Neural crest cell (in vitro differentiated cells): ENCODE measurements at regions not wholly inside any gene's neighbourhood (a gene's known extent, or its start where the extent isn't known, plus 50 kb on each side); places are given as distances from the start of the nearest gene placed in this dataset.
A peak's percentile ranks its signal among the peaks of the same experiment; 100 is the strongest.

Experiments used
- DNase-seq: peaks from one replicate; pipeline ENCODE4 v3.0.0; 2021; ENCODE audit warnings: low read depth, mixed read lengths, low spot score
- H3K27ac Mint-ChIP-seq: one replicate; pipeline ENCODE4 v1.8.0; 2021; ENCODE audit warnings: mild to moderate bottlenecking, mixed read lengths; ENCODE audit not compliant: unreplicated experiment
- H3K27me3 Mint-ChIP-seq: 2 replicates; pipeline ENCODE4 v1.8.0; 2021; ENCODE audit warnings: low read depth, mild to moderate bottlenecking, mixed read lengths
- H3K36me3 Mint-ChIP-seq: 2 replicates; pipeline ENCODE4 v1.8.0; 2021; ENCODE audit warnings: low read depth, mild to moderate bottlenecking, mixed read lengths
- H3K4me1 Mint-ChIP-seq: 2 replicates; pipeline ENCODE4 v1.8.0; 2021; ENCODE audit warnings: mixed read lengths
- H3K4me3 Mint-ChIP-seq: one replicate; pipeline ENCODE4 v1.8.0; 2021; ENCODE audit warnings: mild to moderate bottlenecking, mixed read lengths
- H3K9me3 Mint-ChIP-seq: 2 replicates; pipeline ENCODE4 v1.8.0; 2021; ENCODE audit warnings: mixed read lengths
- TF ChIP-seq, protein P1 (sequence below): fragments of 200-600 bp; sonication (generic); conservative IDR thresholded peaks from 2 replicates; pipeline ENCODE4 v1.5.0; 2021; ENCODE audit warnings: antibody characterized with exemption, mild to moderate bottlenecking

GRCh38 chr5:2281446-2281845, 398.7 kb upstream of the IRX4 start:
- H3K27ac Mint-ChIP-seq, result no peak overlapping the region
- peaks cover 15% of the 10 kb centered on the region for H3K27me3 Mint-ChIP-seq
- no peaks in the 10 kb centered on the region for H3K9me3 Mint-ChIP-seq
- TF ChIP-seq, protein P1, sequence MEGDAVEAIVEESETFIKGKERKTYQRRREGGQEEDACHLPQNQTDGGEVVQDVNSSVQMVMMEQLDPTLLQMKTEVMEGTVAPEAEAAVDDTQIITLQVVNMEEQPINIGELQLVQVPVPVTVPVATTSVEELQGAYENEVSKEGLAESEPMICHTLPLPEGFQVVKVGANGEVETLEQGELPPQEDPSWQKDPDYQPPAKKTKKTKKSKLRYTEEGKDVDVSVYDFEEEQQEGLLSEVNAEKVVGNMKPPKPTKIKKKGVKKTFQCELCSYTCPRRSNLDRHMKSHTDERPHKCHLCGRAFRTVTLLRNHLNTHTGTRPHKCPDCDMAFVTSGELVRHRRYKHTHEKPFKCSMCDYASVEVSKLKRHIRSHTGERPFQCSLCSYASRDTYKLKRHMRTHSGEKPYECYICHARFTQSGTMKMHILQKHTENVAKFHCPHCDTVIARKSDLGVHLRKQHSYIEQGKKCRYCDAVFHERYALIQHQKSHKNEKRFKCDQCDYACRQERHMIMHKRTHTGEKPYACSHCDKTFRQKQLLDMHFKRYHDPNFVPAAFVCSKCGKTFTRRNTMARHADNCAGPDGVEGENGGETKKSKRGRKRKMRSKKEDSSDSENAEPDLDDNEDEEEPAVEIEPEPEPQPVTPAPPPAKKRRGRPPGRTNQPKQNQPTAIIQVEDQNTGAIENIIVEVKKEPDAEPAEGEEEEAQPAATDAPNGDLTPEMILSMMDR, result no peak
- no peak for DNase-seq
- no peaks in the 10 kb centered on the region for H3K36me3 Mint-ChIP-seq
- H3K4me3 Mint-ChIP-seq, result no peak overlapping the region
- H3K4me1 Mint-ChIP-seq, result peaks cover 32% of the 10 kb centered on the region

- H3K9me3 Mint-ChIP-seq, result no peaks in the 10 kb centered on the region
- H3K4me1 Mint-ChIP-seq, result peaks cover 32% of the 10 kb centered on the region
- H3K36me3 Mint-ChIP-seq, result no peaks in the 10 kb centered on the region
- H3K27me3 Mint-ChIP-seq, result peaks cover 15% of the 10 kb centered on the region
- H3K27ac Mint-ChIP-seq, result no peak overlapping the region
- no peak for DNase-seq
- no peak overlapping the region for H3K4me3 Mint-ChIP-seq
- TF ChIP-seq, protein P1, result no peak
Observed at GRCh38 chr5:2280318-2280717, 397.6 kb upstream of the IRX4 start.

- Mint-ChIP-seq H3K9me3 (no peaks in the 10 kb centered on the region), H3K36me3 (no peaks in the 10 kb centered on the region), H3K27ac (no peak overlapping the region), H3K4me1 (peaks cover 32% of the 10 kb centered on the region), H3K4me3 (peak overlapping the region; percentile 38), H3K27me3 (peaks cover 20% of the 10 kb centered on the region)
- TF ChIP-seq, protein P1, result no peak
- peak; percentile 16 for DNase-seq
Observed at GRCh38 chr5:2278825-2279456, 396.2 kb upstream of the IRX4 start.

DNA sequence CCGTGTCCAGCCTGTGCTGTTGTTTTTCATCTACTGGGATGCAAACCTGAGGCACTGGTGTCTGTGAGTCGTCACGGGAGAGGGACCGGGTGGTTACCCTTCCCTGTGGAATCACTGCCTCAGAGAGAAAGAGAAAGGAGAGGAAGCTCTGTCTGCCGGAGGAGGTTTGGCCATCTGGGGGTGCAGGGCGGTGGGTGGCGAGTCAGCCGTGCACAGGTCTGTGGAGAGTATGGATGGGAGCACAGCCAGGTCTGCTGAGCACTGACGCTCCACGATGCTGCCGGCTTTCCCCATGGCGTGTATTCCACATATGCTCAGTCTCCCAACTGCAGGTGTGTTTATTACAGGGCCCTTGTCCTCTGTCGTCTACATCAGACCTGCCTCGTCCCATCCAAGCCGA, 395.2 kb upstream of the IRX4 start:
- Mint-ChIP-seq H3K9me3 (no peaks in the 10 kb centered on the region), H3K4me3 (no peak overlapping the region), H3K27me3 (peaks cover 20% of the 10 kb centered on the region), H3K36me3 (no peaks in the 10 kb centered on the region), H3K4me1 (peaks cover 34% of the 10 kb centered on the region), H3K27ac (no peak overlapping the region)
- no peak for DNase-seq
- TF ChIP-seq, protein P1, result no peak

DNA sequence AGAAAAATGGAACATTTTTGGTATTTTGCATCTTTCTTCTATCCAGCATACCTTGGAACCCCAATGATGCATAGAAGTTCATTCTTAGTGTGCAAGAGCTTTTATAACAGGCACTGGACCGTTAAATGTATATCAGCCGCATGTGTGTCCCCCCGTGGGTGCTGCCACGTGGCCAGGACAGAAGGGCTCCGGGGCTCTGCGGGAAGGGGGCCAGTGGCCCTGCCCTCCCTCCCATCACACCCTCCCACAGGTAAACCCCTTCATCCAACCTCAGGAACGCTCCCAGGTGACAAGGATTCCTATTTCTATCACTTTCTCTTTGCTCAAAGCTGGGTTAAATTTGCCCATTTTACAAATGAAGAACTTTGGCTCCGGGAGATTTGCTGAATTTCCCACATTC, 393.4 kb upstream of the IRX4 start:
- H3K36me3 Mint-ChIP-seq, result no peaks in the 10 kb centered on the region

More for the DNA sequence above, 393.4 kb upstream of the IRX4 start:
- Mint-ChIP-seq H3K4me3 (no peak overlapping the region), H3K27me3 (peaks cover 20% of the 10 kb centered on the region), H3K4me1 (peaks cover 37% of the 10 kb centered on the region), H3K9me3 (no peaks in the 10 kb centered on the region), H3K27ac (no peak overlapping the region)
- no peak for DNase-seq
- TF ChIP-seq, protein P1, result no peak
